ENCODE measurements at regions not wholly inside any gene's neighbourhood (a gene's known extent, or its start where the extent isn't known, plus 50 kb on each side); places are given as distances from the start of the nearest gene placed in this dataset.
"Not testable (repeated sequence)": the region's sequence is repeated elsewhere in the genome, so short reads cannot be mapped to it uniquely, and the experiment has no call there.

GRCh38 chr4:7136351-7136750 lies 56.0 kb upstream of the SORCS2 start:
- H3K4me3 ChIP-seq (ENCODE audit: low read depth, low read length), result no peak overlapping the region
- no peak for TF ChIP-seq CTCF (conservative IDR thresholded peaks at IDR 0.05; ENCODE audit: low read depth, low read length)
- DNase-seq (ENCODE audit: low read depth), result no peak

- H3K4me3 ChIP-seq (ENCODE audit: low read depth, low read length), result no peak overlapping the region
- DNase-seq (ENCODE audit: low read depth), result peak; percentile 86
- TF ChIP-seq CTCF (conservative IDR thresholded peaks at IDR 0.05; ENCODE audit: low read depth, low read length), result no peak
Measured at GRCh38 chr4:7135389-7135746, 57.0 kb upstream of the SORCS2 start.

- no peak for TF ChIP-seq CTCF (conservative IDR thresholded peaks at IDR 0.05; ENCODE audit: low read depth, low read length)
- DNase-seq (ENCODE audit: low read depth), result peak; percentile 94
- H3K4me3 ChIP-seq (ENCODE audit: low read depth, low read length), result no peak overlapping the region
Measured at GRCh38 chr4:7134737-7135388, 57.5 kb upstream of the SORCS2 start.

GRCh38 chr4:7133818-7134650 lies 58.3 kb upstream of the SORCS2 start:
- not testable (repeated sequence) for DNase-seq (ENCODE audit: low read depth); H3K4me3 ChIP-seq (ENCODE audit: low read depth, low read length)

GRCh38 chr4:7132730-7133582 lies 59.4 kb upstream of the SORCS2 start:
- DNase-seq (ENCODE audit: low read depth), result no peak
- TF ChIP-seq CTCF (conservative IDR thresholded peaks at IDR 0.05; ENCODE audit: low read depth, low read length), result no peak
- H3K4me3 ChIP-seq (ENCODE audit: low read depth, low read length), result no peak overlapping the region

GRCh38 chr4:7132249-7132648 lies 60.1 kb upstream of the SORCS2 start:
- no peak for DNase-seq (ENCODE audit: low read depth)
- no peak for TF ChIP-seq CTCF (conservative IDR thresholded peaks at IDR 0.05; ENCODE audit: low read depth, low read length)
- H3K4me3 ChIP-seq (ENCODE audit: low read depth, low read length), result no peak overlapping the region

- no peak for DNase-seq (ENCODE audit: low read depth)
- TF ChIP-seq CTCF (conservative IDR thresholded peaks at IDR 0.05; ENCODE audit: low read depth, low read length), result no peak
- H3K4me3 ChIP-seq (ENCODE audit: low read depth, low read length), result no peak overlapping the region
Measured at GRCh38 chr4:7131498-7132031, 60.8 kb upstream of the SORCS2 start.

Measured in choroid plexus epithelial cell (primary cell).